GM12891 (cell line): ENCODE measurements at regions not wholly inside any gene's neighbourhood (a gene's known extent, or its start where the extent isn't known, plus 50 kb on each side); places are given as distances from the start of the nearest gene placed in this dataset.

ENCODE experiments used
- DNase-seq: peaks from one replicate; pipeline ENCODE4 v3.0.0; 2011; ENCODE audit warnings: low spot score; ENCODE audit not compliant: insufficient read length
- FAIRE-seq: peaks from 2 replicates; lab custom pipeline; 2011; peaks lifted over from hg19 to GRCh38; lab: Jason Lieb, UNC
- PAX5 ChIP-seq: IDR thresholded peaks from 2 replicates; pipeline ENCODE4 v1.6.1; 2011; ENCODE audit warnings: low read length, moderate library complexity, mild to moderate bottlenecking; ENCODE audit not compliant: insufficient read depth, severe bottlenecking
- POLR2A ChIP-seq: IDR thresholded peaks from 2 replicates; pipeline ENCODE4 v1.6.1; 2011; ENCODE audit warnings: low read depth, low read length, control low read depth
- POLR2AphosphoS5 ChIP-seq: IDR thresholded peaks from 2 replicates; pipeline ENCODE4 v1.6.1; 2011; ENCODE audit warnings: low read depth, low read length, control low read depth
- POU2F2 ChIP-seq: IDR thresholded peaks from 2 replicates; pipeline ENCODE4 v1.6.1; 2011; ENCODE audit warnings: low read depth, mild to moderate bottlenecking, control low read depth, low read length, moderate library complexity
- SPI1 ChIP-seq: IDR thresholded peaks from 2 replicates; pipeline ENCODE4 v1.6.1; 2011; ENCODE audit warnings: low read depth, low read length, control low read depth
- TAF1 ChIP-seq: IDR thresholded peaks from 2 replicates; pipeline ENCODE4 v1.6.1; 2011; ENCODE audit warnings: low read depth, low read length, control low read depth

DNA sequence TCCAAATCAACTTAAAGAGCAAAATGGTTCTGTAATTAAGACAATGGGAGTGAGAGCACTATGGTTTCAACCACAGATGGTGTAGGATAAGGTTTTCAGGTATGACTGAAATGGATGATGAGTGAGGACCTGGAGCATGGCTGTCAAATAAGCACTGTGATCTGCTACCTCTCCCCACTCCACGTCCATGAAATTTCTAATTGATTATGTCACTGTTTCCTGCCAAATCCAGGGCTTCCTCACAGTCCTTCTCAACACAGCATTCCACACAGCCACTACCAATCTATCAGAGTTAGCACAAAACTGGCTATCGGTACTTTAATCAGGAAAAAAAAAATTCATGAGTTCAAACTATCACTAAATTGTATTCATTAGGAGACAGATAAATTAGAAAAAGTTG, 420.4 kb upstream of the WWC1 start:
- no peak for DNase-seq
- no peak for TF ChIP-seq PAX5
- TF ChIP-seq POU2F2 = no peak
- no peak for TF ChIP-seq TAF1
- TF ChIP-seq SPI1 = no peak
- no peak for TF ChIP-seq POLR2A
- TF ChIP-seq POLR2AphosphoS5 = no peak
- no peak for FAIRE-seq

DNA sequence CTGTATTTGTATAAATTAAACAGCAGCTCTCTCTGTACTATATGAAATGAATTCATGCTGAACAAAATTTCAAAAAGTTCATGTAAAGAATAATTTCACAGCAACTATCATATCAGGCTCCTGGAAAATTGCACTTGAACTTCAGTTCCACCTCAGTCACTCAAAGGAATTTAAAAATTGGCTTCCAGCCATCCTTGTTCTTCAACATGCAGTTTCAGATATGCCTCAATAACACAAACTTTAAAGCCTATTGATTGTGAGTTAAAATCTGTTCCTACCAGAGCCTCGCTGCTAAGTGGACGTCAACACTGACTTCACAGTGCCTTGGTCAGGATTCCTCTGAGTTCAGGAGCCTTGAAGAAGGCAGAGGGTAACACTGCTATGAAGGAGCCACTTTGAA, 418.7 kb upstream of the WWC1 start:
- no peak for FAIRE-seq
- TF ChIP-seq POLR2A = no peak
- TF ChIP-seq TAF1 = no peak
- TF ChIP-seq POLR2AphosphoS5 = no peak
- no peak for TF ChIP-seq SPI1
- TF ChIP-seq PAX5 = no peak
- no peak for TF ChIP-seq POU2F2
- no peak for DNase-seq

DNA sequence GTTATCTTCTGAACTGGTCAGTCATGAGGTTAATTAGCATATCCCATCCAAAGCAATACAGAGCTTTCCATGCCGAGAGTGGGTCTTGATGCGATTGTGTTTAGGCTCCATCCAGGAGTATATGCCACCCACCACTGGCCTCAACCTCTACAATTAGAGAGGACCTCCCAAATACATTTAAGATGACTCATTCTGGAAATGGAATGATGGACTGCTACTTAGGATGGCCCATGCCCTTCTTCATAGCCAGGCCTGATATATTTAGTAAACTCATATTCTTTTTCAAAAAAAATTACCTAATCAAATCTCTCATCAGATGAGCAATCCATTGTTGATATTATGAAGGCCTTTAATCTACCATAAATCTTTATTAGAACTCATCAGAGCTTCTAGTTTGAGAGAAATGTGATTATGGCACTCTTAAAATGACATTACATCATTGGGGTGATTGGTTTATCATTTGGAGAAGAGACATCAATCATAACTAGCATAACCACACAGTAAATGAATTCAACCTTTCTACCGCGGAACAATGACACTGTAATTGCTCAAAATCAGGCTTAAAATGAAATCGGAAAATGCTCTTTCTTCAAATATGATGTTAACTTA, 414.2 kb upstream of the WWC1 start:
- FAIRE-seq (no peak), DNase-seq (no peak)
- TF ChIP-seq POLR2A (no peak), PAX5 (no peak), SPI1 (no peak), POU2F2 (no peak), POLR2AphosphoS5 (no peak), TAF1 (no peak)

DNA sequence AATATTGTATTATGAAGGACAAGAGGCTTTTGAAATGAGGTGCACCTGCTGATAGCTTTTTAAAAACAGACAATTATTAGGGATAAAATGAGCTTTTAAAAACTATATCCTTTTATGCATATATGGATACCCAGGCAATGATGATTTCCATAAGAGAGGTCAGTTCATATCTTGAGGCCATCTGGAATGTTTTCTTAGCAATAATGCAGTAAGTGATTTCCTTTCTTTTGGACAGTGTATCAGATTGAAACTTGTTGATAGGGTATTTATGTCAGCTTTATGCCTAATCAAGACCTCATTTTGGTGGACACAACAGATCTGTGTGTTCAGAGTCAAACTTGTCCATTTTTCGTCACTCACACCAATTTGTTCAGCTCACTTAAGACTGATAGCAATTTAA, 413.5 kb upstream of the WWC1 start:
- DNase-seq (no peak), FAIRE-seq (no peak)
- TF ChIP-seq POLR2AphosphoS5 (no peak), POLR2A (no peak), SPI1 (no peak)

DNA sequence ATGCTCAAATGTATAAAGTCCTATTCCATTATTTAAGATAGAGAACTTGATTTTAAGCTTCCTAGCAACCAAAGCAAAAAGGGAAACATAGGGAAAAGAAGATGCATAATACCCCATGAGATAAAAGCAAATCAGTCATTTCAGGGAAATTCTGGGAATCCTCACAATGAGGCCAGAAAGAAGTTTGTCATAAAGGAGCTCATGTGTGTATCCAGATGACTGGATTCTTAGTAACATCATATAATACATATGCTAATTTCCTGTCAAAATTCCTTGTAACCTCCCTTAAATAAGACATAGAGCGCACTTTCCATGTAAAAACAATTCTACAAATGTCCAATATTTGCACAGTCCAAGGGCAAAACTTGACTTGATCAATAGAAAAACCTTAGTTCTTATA, 411.0 kb upstream of the WWC1 start:
- no peak for DNase-seq
- no peak for FAIRE-seq
- TF ChIP-seq SPI1 (no peak), POLR2A (no peak), POU2F2 (no peak), POLR2AphosphoS5 (no peak), TAF1 (no peak), PAX5 (no peak)

DNA sequence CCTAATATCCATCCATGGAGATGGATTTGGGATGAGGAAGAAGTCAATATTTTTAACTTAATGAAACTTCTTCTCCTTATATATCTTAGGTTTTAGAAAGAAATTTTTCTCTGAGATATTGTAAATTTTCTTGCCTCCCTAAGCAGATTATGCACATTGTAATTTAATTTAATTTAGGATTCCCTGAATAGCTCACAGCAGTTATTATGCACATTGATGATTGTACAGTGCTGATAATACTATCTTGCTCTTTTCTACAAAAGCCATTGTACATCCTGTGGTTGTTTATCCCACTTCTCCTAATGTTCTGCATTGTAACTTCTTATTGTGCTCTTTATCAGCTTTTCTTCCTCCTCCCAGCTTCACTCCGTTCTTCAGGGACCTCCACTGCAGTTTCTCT, 410.4 kb upstream of the WWC1 start:
- FAIRE-seq (no peak), DNase-seq (no peak)
- no peak for TF ChIP-seq PAX5
- TF ChIP-seq POLR2AphosphoS5 = no peak
- TF ChIP-seq SPI1 = no peak
- no peak for TF ChIP-seq TAF1
- TF ChIP-seq POLR2A = no peak
- TF ChIP-seq POU2F2 = no peak

DNA sequence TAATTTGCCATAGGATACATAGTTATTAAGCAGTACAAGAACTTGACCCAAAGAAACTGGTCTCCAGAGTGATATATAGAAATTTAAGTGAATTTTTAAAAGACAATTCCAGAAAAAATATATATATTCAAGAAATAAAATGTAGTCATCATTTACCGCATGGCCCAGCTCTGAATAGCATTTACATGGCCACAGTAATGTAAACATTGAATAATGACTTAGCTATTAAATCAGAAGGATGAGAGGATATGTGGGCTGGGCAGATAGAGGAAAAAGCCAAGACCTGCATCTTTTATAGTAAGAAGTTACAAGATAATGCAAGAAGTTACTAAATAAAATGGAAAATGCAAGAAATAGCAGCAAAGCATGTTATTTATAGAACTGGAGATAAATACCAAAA, 405.2 kb upstream of the WWC1 start:
- no peak for FAIRE-seq
- no peak for TF ChIP-seq POLR2AphosphoS5
- no peak for TF ChIP-seq SPI1
- no peak for TF ChIP-seq POLR2A
- TF ChIP-seq PAX5 = no peak
- no peak for TF ChIP-seq TAF1
- TF ChIP-seq POU2F2 = no peak

DNA sequence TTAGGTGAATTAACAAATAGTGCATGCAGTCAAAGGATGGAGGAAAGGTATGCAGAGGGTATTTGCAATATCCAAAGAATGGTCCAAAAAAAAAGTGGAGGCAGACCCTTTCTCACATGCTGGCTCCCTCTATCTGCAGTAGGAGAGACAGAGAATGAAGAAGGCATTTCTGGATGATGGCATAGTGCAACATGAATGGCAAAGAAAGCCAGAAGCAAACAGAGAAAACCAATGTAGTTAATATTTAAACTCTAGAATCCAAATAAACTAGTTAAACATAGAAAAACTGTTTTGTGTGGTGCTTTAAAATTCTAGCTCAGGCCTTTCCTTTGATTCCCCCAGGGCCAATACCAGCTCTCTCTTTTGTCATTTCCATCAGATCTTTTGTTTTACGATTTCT, 403.1 kb upstream of the WWC1 start:
- no peak for FAIRE-seq
- TF ChIP-seq POLR2AphosphoS5 (no peak), SPI1 (no peak), POU2F2 (no peak), PAX5 (no peak), TAF1 (no peak), POLR2A (no peak)
- no peak for DNase-seq

More for the DNA sequence above, 405.2 kb upstream of the WWC1 start:
- no peak for DNase-seq

DNA sequence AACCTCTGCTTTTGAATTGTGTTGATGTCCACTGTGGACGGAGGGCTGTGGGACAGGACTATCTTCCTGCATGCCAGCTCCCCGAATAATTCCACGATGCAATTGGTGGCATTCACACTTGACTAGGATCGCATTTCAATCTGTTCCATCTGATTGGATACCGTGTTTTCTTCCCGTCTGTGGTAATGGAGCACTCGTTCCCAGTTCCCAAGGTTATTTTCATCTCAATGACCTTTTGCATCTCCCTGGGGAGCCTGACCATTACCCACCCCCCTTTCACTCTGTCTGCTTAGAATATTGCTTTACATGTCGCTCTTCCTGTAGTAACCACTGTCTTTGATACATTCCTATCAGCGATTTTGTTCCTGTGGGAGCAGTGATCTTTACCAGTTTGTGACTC, 402.2 kb upstream of the WWC1 start:
- FAIRE-seq (no peak), DNase-seq (no peak)
- TF ChIP-seq POLR2A (no peak), POLR2AphosphoS5 (no peak), PAX5 (no peak), TAF1 (no peak), SPI1 (no peak), POU2F2 (no peak)

DNA sequence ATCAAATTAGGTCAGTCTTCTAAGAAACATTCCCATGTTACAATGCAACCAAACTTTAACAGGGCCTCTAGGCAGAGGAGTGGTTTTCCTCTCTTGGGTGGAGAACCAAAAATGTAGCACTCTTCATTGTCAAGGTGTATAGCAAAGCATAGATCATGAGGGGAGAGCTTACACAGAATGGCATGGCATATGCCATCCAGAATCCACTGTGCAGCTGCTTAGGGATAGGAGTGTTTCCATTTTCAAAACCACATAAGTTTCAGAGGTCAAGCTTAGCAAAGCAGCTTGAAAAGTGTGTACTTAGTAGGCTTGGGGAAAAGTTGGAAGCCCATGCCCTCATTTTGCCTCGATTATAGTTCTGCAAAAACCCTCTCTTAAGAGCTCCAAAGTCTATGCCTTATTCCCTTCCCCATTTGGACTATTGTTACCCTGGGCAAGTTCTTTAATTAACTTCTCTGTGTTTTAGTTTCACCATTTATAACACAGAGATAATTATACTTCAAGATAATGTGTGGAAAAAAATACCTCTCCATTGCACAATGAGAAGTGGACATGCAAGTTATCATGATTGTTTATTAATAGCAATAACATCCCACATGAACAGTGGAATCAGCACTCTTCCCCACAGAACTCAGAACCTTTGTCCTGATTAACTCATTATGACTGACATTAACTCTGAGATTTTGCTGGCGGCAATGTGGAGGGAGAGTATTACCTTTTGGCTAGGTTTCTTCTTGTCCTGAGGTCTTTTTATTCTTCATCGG, 398.9 kb upstream of the WWC1 start:
- no peak for TF ChIP-seq POLR2AphosphoS5
- no peak for TF ChIP-seq POLR2A
- TF ChIP-seq PAX5 = no peak
- no peak for TF ChIP-seq SPI1
- no peak for TF ChIP-seq POU2F2
- no peak for TF ChIP-seq TAF1
- DNase-seq = no peak
- FAIRE-seq = no peak

DNA sequence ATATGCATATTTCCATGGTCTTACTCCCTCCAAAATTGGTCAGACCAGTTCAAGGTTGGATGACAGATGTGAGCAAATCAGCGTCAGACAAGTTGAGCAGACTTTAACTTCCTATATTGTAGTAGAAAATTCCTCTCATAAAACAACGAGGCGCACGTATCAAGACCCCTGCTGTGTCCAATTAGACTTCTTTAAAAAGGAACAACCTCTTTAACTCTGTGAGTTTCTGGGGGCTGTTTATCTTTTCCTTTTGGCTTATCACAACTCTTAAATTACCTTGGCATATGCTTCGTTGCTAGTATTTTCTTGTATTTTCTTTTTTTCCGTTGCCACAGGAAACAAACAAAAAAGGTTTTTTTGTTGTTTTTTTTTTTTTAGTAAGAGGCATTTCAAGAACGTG, 398.2 kb upstream of the WWC1 start:
- DNase-seq (no peak), FAIRE-seq (no peak)
- TF ChIP-seq PAX5 (no peak), POLR2A (no peak)
